GM19455 (cell line): ENCODE measurements at regions not wholly inside any gene's neighbourhood (a gene's known extent, or its start where the extent isn't known, plus 50 kb on each side); places are given as distances from the start of the nearest gene placed in this dataset.

Experiments
- ATAC-seq: cut with Tn5 transposase; IDR thresholded peaks from one replicate; pipeline ENCODE4 v1.9.1; 2021; ENCODE audit not compliant: unreplicated experiment

DNA sequence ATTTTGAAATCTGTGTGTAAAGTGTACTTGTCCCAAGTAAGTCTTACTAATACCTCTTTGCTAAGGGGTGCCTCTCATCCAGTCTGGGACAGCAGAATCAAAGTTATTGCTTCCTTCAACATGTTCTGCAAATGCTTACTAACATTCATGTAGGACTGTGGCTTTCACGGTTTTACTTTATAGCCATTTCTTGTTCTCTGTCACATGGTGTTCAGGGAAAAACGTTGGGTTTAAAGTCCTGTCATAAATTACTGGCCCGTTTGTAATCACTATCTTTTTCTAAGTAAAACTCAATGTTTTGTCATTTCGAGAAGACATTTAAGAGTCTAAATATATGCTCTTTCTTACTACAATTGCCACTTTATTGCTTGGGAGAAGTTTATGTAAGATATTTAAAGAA lies 321.1 kb downstream of the STIM2 start:
- no peak for ATAC-seq

DNA sequence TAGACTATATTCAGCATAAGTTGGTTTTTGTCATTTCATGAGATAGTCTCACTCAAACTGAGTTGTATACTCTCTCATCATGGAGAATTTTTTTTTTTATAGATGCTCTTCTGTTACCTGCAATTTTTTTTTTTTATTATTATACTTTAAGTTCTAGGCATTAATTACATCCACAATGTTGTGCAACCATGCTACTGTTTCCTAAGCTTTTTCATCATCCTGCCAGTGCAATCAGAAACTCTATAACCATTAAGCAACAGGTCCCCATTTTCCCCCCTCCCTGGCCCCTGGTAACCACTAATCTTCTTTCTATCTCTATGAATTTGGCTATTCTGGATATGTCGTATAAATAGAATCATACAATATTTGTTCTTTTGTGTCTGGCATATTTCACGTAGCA lies 321.6 kb downstream of the STIM2 start:
- ATAC-seq, result no peak

DNA sequence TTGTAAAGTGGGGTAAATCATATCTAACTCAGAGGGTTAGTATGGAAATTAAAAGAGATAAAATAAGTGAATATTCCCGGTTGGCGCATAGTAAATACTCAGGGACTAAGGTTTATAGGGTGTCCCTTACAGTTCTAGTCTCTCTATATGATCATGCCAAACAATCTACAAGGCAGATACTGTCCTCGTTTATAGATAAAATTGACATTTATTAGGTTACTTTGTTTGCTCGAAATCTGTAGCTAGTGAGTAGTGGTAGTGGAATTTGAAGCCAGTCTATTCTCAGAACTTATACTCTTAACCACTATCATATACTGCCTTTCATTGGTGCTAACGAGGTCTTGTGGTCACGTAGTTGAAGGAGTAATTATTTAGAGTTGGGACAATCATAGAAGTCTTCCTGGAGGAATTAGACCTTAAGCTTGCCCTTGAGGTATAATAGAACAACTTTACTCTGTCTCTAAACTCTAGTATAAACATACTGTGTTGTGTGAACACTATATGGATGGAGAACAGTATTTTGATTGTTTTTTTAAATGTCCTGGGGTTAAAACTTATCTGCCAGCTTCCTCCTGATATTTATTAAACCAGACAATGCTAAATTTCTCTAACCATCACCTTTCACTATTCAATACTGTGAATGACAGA lies 324.0 kb downstream of the STIM2 start:
- no peak for ATAC-seq

DNA sequence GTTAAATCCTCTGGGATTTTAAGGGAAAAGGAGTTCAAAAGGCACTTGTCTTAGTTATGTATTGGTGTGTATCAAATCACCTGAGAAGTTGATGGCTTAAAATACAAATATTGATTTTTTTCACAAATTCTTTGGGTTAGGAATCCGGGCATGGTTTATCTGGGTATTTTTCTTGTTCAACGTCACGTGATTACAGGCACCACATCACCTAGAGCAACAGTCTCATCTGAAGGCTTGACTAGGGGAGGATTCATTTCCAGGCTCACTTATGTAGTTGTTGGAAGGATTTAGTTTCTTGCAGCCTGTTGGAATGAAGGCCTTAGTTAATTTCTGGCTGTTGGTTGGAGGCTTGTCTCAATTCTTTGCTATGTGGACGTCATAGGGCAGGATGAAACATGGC lies 326.1 kb downstream of the STIM2 start:
- ATAC-seq, result no peak

DNA sequence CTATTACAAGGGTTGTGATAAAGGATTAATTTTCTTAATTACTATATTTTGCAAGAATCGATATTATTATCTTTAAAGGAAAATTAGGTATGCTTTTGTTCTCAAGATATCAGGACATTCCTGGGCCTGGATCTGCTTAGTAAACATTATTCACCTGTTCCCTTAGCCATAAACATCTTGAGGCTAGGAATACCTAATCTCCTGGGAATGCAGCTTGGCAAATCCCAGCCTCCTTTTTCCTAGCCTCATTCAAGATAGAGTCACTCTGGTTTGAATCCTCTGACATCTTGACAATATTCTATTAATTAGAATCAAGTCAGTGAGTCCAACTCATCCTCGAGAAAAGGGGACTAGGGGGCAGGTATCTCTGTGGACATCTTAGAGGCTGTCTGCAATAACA lies 327.1 kb downstream of the STIM2 start:
- ATAC-seq, result no peak

DNA sequence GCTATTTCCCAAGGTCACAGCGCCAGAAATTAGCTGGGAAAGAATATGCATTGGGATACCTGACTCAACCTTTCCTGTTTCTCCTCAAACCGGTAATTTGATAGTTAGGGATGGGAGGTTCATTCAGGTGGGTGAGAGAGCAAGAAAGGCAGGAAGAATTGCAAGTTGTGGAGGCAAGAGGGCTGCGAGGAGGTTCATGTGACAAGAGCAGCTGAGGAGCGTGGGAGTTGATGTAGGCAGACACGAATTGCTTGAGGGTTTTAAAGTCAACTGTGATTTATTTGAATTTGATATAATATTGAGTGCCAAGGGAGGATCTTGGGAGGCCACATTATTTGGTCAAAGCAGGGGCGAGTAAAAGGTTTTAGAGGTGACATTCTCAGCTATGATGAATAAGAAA lies 329.0 kb downstream of the STIM2 start:
- ATAC-seq, result no peak

DNA sequence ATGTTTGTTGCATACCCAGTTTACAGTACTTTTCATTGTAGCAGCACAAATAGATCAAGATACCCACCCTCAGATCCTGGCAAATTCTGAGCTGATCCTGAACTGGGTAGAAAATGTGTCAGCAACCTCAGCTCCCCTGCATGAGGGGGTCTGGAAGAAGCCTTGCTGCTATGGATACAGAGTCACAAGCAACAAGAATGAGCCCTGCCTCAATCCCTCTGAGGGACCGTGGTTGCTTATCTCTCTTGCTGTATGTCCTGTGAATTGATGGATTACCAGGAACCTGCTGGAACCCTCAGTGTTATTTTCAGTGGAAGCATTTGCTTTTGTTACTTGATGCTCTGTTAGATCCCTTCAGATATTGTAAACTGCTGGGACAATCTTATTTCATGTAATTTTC lies 331.0 kb downstream of the STIM2 start:
- ATAC-seq, result no peak

DNA sequence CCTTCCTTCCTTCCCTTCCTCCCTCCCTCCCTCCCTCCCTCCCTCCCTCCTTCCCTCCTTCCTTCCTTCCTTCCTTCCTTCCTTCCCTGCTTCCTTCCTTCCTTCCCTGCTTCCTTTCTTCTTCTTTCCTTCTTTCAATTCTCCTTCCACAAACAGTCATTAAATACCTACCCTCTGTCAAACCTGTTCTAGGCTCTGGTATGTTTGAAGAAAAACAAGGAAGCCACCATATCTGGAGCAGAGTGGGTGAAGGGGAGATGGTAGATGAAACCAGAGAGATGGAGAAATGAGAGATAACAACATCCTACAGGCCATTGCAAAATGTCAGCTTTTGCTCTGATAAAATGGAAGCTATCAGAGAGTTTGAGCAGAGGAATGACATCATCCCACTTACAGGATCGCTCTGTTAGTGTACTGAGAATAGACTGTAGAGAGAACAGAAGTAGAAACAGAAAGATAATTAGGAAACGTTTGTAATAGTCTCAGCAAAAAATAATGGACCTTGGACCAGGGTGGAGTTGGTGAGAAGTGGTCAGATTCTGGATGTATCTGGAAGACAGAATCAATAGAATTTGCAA lies 334.0 kb downstream of the STIM2 start:
- no peak for ATAC-seq

DNA sequence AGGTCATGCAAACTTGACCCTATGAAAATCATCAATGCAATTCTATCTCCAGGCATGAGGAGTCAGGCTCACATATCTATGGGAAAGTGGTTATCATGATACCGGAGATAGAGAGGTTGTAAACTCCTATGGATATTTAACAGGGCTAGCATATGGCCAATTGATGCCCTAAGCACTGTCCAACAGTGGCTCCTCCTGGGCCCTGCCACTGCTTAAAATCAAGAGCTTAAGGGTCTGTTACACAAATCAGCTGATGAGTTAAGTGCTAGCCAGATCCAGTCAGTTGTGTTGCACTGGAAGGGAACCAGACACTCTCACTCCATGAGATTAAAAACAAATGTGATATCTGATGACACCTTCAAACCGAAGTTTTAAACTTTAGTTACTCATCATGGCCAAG lies 337.6 kb downstream of the STIM2 start:
- no peak for ATAC-seq

DNA sequence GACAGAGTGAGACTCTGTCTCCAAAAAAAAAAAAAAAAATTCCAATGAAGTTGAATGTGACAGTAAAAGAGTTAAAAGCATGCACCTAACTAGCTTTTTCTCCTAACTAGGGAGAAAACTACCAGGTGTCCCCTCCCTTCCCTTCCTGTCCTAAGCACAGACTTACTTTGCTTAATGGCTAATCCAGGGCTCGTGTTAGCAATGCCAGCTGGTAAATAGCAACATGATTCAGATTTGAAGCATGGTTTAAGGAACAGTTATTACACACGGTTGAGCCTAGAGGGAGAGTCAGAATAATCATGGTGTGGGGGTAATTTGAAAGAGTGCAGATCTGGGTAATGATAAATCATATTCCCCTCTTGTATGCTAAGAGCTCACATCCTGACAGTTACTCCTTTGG lies 338.3 kb downstream of the STIM2 start:
- ATAC-seq, result no peak

DNA sequence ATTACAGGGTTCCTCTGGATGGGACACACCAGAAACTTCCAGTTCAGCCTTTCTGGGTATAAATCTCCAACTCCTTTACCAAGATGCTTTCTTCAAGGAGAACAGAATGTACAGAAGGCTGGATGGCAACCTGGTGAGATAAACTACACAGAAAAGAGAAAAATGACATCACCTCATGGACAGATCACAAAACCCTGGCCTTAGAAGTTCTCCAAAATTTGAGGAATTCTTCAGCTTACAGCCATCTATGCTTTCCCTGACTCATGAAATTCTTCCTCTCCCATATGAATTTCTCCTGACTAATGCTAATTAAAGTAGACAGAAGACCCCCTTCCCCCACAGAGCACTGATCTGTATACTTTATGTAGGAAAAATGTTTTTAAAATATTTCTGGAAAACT lies 345.4 kb downstream of the STIM2 start:
- no peak for ATAC-seq

DNA sequence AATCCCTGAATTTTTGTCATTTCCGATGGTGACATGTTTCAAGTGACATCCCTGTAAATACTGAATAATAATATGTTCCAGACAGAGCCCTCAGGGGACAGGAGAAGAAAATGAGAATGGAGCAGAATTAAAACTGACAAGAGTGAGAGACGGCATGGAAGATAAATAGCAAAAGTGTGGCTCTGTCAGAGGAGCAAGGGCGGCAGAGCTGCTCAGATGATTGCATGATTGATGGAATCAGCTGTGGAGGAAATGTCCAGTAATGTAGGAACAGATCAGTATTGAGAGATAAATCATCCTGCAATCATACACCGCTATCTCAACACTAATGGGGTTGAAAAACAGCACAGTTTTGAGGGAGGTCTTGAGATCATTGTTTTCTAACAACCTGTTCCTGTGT lies 350.3 kb downstream of the STIM2 start:
- ATAC-seq, result no peak

DNA sequence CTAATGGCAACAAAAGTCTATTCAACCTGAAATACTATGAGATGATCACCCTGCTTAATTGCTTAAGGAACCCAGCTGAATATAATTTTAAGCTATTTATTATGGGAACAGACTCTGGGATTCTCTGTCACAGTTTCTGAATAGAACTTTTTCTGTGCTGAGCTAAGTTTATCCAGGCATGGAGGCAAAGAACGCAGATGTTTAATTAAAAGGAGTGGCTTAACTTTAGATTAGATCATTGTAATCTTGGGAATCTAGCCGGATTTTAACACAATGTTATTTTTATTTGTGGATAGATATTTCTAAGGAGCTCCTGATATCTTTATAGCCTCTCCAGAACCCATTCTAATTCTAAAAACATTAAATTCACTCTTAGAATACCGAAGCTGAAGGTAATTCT lies 353.4 kb downstream of the STIM2 start:
- no peak for ATAC-seq

DNA sequence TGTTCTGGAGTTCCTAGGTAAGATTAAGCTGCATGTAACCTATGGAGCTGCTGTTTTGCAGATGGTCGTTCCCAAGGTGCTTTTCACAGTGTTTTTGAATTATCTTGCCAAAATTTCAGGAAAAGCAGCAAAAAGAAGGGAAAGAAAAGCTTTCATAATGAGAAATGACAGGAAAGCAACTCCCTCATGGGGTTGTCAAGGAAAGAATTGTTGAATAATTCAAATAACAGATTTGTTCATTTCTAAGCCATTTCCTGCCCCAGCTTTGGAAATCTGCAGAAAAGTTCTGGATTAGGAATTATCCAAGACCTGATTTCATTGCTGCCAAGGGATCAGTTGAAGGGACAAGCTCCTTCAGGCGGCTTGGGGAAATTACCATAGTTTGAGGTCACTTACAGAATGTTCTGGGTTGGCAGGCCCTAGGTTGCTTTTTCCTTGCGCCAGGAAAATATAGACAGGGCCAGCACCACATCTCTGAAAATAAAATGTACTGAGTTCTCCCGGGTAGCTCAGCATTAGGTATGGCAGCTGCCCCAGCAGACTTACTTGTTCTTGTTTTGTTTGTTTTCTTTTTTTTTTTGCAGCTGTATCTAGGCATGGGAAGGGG lies 354.7 kb downstream of the STIM2 start:
- no peak for ATAC-seq

DNA sequence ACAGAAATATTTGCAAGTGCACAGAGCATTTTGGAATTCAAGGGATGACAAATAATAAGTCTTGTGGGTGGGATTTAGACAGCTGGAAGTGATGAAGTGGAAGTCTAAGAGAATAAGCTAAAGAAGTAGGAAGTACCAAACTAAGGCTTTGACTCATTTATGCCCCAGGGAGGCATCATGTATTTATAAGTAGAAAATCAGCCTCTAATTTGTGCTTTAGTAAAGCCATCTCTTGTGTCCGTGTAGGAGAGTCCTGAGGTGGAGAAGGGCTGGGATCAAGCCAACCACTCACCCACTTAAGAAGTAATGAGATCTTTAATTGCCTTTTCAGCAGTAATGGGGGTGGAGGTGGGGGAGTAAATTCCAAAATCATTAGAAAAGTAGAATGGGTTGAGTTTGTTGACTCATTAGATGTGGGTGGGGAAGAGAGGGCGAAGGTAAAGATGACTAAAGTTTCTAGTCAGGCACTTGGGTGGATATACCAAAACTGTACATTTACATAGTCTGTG lies 356.7 kb downstream of the STIM2 start:
- no peak for ATAC-seq

DNA sequence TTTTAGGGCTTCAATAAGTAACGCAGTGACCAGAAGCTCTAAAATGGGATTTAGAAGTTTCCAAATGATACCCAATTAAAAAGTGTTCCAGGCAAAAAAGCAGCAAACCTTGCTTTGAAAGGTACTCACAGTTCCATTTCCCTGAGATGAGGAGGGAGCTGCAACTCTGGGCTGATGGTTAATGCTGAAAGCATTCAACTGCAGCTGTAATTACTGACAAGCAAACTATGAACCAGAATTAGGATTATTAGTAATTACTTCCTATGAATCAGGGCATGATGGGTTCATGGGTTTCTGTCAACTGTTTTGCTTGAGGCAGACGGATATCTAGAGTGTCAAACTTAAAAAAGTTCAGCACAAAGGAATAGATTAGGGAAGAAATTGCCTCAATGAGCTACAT lies 357.4 kb downstream of the STIM2 start:
- ATAC-seq, result no peak

DNA sequence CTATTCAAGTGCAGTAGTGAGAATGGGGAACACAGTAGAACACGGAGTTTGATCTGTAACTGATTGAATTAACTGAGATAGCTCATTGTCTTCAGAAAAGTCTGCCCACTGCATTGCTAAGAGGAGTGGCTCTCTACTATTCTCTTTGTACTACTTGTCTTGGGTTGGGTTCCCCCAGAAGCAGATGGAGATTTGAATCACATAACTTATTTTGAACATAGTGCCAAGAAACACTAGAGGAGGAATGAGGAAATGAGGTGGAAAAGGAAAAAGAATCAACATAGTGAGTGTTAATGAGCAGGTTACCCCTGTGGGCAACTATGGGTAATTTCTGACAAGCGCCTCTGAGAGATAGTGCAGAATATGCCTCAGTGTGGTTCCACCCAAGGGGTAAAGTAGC lies 362.7 kb downstream of the STIM2 start:
- no peak for ATAC-seq

DNA sequence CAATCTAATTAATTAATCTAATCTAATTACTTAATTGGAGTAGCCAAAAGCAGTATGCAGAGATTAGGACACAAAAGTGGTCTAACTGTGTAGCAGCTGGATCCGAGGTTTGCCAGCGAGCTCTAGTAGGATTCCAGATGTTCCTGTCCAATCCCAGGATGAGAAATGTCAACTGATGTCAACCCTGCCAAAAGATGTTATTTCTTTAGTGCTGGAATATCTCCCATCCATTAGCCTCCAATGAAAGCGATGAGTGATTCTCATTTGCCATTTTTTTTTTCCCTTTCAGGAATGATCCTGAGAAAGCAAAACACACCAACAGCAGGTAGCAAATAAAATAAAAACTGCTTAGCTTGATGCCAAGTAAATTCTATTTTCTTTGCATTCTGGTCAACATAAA lies 372.9 kb downstream of the STIM2 start:
- no peak for ATAC-seq

DNA sequence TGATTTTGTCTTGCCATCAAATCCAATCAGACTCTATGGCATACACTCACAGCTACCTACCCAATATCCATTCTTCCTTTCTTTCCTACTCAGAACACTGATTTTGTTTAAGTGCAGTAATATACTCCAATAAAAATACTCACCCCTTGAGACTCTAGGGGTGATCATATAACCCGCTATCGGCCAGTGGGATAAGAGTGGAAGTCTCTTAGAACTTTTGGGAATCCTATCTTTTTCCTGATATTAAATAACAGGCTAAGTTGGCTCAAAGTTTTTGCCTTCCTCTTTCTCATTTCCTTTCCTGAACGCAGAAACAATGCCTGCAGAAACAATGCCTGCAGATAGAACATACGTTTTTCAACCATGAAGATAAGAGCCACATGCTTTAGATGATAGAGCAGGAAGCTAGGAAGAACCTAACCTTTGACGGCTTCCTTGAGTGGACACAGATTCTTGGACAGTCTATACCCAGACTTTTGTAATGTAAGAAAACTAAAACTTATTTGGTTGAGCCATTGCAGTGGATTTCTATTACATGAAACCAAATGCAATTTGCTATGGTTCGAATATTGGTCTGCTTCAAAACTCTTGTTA lies 373.8 kb downstream of the STIM2 start:
- ATAC-seq, result no peak

DNA sequence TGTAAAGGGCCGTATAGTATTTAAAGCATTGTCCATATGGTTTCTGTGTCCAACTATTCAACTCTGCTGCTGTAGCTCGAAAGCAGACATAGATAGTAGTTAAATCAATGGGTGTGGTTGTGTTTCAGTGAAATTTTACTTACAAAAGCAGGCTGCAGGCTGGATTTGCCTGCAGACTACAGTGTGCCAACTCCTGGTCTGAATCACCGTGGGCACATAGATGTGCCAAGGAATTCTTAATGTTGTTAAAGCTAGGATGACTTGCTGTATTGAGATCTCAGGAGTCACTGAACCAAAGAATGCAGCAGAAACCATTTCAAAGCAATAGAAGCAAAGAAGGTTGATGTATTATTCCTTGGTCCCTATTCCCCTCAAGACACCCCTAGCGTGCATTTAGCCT lies 379.0 kb downstream of the STIM2 start:
- ATAC-seq, result no peak

DNA sequence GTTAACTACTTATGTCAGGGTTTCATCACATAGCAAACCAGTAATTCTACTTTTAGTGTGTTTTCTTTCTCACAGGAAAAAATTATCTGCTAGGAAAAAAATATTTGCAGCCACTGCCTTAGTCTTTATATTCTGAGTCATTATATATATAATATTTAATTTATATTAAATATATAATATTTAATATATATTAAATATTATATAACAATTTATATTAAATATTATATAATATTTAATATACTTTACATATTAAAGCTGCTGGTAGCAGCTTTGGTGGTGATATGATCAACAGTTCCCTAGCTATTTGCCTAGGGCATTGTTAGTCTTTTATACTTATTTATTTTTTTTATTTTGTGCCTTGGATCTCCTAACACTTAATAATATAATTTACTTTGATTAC lies 381.6 kb downstream of the STIM2 start:
- no peak for ATAC-seq

DNA sequence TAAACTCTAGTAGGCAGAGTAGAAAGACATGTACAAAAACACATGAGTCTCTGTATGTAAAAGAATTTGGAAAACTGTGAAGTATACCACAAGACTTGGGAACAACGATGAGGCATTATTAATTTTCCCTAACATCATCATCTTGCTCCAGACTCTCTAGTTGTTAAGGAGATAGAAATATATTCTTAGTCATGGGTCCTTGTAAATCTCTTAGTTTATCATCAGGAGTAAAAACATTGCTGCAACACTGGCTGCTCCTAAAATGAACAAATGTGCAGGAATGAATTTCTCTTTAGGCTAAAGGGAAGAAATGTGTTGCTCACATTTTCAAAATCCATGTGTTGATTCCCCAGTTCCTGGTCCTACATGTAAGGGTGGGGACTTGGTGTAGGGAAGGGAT lies 384.6 kb downstream of the STIM2 start:
- ATAC-seq, result no peak
